Nucleus accumbens (tissue), 56 donors: ENCODE measurements at regions not wholly inside any gene's neighbourhood (a gene's known extent, or its start where the extent isn't known, plus 50 kb on each side); places are given as distances from the start of the nearest gene placed in this dataset.

Source experiments
- DNase-seq, 56 donors: peaks; one replicate each; lab custom pipeline; 2025; lab: John Stamatoyannopoulos, UW

DNA sequence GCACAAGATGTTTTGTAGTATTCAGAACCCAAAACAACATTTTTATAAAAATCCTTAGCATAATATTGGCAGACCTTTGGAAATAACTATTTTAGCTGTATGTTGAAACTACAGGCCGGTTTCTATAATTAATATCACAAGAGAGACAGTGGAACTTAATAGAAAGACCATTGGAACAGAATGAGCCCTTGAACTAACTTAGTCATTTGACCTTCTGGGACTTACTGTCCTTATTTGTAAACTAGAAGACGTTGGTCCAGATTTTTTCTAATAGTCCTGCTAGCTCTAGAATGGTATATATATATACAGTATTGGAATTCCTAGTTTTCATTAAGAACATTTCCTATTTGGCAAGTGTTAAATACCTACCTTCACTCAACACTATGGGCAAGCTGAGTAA, 69.5 kb upstream of the ALDH1A1 start:
- DNase-seq, result no peak

DNA sequence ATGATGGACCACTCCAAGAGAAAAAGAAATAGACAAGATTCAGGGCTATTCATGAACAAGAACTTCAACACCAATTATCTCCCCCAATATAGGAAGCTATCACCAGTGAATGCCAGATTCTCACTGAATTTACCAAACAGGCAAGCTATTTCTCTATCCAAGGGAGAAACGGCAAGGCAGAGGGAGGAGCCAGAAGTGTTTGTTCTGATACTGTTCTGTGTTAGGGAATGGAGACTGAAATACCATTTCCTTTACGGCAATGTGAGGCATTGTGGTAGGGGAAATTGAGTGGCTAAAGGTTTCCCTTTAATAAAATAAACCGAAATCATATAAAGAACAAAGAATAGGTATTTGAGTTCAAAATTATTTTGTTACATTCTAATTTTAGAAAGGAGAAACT, 68.0 kb upstream of the ALDH1A1 start:
- DNase-seq, result no peak

- no peak for DNase-seq
Measured at GRCh38 chr9:73014011-73014410, 61.2 kb upstream of the ALDH1A1 start.

DNA sequence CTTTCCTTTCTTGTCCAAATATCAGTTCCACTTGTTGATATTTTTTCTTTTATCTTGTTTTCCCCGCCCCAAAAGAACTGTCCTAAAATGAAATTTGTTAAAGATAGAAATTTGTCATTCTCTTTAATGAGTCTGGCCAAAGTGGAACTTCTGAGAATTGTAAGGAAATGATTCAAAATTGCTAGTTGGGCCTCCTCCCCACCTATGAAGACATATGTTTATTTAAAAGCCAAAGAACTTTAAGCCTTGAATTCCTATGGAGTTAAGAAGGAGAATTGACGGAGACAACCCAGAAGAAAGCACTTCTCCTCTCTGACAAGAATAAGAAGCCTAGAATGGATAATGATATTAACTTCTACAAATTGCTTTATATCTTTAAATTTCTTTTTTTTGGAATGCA, 59.1 kb upstream of the ALDH1A1 start:
- DNase-seq, result no peak

GRCh38 chr9:73011181-73011750, 58.4 kb upstream of the ALDH1A1 start:
- DNase-seq, result no peak

DNA sequence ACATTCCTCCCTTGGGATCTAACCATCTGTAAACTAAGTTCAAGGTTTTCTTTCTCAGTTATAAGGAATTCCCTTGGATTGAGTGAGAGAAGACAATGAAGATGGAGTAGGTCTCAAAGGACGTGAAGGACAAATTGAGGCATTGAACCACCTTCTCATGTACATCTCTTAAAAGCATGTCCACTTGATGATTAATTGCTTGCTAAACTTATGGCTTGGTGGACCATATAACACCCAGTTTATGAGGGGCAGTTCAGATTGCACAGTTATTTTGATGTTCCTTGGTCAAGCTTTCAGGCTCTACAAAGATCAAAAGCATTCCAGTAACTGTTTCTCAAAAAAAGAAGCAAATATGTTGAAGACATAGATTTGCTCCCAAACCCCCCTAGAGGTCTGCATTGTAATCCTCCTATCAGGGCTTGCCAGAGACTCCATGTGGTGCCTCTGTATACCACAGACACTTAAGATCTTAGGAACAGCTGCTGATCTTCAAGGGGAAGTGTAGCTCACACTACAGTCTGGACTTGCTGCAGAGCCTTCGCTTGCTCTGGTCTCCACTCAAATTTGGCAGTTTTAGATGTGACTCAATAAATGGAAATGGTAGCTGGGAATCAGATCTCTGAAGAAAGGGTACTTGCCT, 56.9 kb upstream of the ALDH1A1 start:
- DNase-seq, result no peak

DNA sequence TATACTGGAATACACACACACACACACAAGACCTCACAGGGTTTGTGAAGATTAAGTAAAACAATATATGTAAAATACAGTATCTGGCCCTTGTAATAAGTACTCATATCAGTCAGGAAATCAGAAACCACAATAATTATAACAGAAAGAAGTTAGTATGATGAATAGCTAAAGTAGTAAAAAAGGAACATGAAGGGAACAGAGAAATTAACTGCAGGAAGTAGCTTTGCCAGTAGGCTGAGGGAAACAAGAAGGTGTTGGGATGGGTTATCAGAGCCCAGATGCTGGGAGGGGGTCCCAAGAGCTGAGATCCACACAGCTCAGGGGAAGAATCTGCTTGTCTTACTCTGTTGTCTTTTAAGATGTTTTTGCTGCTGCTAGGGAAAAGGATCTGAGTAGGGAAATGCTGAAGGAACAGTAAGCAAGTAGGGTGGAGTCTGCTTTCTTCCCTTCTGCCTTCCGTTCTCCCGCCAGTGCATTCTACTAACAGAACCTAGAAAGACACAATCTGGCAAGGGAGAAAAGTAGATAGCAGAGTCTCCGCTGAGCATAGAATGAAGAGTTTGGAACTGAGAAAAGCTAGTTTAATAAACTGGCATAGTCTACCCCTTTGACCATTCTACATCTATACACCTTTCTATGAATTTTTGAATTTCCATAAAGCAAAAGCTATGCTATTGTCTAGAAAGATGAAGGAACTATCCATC, 55.3 kb upstream of the ALDH1A1 start:
- no peak for DNase-seq

DNA sequence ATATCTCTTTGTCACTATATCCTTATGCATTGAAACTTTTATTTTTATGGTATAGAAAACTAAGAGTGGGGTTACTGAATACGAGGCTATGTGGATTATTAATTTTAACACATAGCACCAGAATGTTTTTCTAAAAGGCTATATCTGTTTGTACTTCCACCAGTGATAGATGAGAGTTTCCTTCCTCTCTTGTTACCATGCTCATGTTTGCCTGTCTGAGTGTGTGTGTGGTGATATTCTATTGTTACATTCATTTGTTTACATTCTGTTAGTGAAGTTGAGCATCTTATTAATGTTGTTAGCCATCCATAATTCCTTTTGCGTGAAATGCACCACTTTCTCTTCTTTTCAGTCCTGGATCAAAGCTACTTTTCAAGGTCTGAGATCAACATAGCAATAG, 54.1 kb upstream of the ALDH1A1 start:
- DNase-seq, result no peak
